ENCODE measurements at regions not wholly inside any gene's neighbourhood (a gene's known extent, or its start where the extent isn't known, plus 50 kb on each side); places are given as distances from the start of the nearest gene placed in this dataset.
A peak's percentile ranks its signal among the peaks of the same experiment; 100 is the strongest.

DNA sequence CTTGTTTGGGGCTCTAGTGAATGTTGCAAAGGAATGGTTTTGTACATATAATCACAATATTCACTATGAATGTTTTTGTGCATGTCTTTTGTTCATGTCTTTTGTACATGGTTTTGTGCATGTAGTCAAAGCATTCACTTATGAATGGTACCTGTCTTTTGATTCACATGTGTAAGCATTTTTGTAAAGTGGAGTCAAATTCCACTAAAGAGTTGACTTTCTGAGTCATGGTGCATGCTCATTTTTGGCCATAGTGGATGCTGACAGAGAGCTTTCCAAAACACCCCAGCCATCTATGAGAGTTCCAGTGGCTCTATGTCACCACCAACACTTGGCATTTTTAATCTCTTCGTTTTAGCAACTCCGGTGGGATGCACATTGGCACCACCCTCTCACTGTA, 1185.9 kb upstream of the TMEM132C start:
- TF ChIP-seq, protein P1, sequence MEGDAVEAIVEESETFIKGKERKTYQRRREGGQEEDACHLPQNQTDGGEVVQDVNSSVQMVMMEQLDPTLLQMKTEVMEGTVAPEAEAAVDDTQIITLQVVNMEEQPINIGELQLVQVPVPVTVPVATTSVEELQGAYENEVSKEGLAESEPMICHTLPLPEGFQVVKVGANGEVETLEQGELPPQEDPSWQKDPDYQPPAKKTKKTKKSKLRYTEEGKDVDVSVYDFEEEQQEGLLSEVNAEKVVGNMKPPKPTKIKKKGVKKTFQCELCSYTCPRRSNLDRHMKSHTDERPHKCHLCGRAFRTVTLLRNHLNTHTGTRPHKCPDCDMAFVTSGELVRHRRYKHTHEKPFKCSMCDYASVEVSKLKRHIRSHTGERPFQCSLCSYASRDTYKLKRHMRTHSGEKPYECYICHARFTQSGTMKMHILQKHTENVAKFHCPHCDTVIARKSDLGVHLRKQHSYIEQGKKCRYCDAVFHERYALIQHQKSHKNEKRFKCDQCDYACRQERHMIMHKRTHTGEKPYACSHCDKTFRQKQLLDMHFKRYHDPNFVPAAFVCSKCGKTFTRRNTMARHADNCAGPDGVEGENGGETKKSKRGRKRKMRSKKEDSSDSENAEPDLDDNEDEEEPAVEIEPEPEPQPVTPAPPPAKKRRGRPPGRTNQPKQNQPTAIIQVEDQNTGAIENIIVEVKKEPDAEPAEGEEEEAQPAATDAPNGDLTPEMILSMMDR (IDR thresholded peaks at IDR 0.05; ENCODE audit: poor library complexity, severe bottlenecking): no peak
- H3K27me3 ChIP-seq (ENCODE audit: insufficient read depth, poor library complexity, severe bottlenecking): no peaks in the 10 kb centered on the region
- ATAC-seq (ENCODE audit: low read depth): no peak
- peaks cover 14% of the 10 kb centered on the region for H3K4me1 ChIP-seq (ENCODE audit: insufficient read depth, poor library complexity, severe bottlenecking)
- H3K4me3 ChIP-seq (ENCODE audit: severe bottlenecking): no peak overlapping the region
- no peak overlapping the region for H3K27ac ChIP-seq (ENCODE audit: poor library complexity, severe bottlenecking)
- no peak for DNase-seq (ENCODE audit: low spot score)
- H3K36me3 ChIP-seq (ENCODE audit: low read depth): no peaks in the 10 kb centered on the region
- H3K9me3 ChIP-seq (ENCODE audit: severe bottlenecking): no peaks in the 10 kb centered on the region

DNA sequence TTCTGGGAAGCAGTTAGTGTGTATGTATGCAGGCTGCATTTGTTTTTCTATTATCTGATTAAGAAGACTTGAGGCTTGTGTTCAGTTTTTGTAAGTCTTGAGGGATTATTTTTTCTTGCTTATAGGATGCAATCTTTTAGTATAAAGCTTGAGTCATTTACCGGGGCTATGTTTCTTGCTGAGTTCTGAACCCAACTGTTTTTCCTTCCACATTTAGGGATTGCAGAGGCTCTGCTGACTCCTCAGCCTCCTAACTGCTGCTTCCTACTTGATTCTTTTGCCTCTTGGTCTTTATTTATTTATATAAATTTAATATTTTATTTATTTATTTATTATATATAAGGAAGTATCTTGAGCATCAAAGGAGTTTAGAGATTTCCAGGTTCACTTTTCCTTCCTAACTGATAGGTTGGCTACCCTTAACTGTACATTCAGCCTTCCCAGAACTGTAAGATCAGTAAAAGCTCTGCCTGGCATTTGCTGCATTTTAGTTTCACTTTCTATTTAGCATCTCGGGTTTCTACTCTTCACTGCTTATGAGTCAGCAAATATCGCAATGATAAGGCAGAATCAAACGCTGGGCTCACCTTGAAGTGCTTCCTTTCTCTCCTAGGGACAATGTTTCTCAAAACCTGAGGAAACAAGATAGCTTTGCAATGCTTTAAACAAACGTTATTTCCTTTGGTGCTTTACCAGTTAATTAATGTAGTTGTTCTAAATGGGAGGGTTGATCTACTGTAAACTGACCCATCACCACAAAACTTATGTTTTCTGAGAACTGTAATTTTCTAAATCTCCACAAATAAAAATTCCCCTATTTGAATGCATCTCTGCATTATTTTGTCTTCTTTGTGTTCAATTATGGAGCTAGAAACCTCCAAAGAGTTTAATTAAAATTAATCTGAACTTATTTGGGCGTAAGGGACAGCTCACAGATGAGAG, 1183.7 kb upstream of the TMEM132C start:
- TF ChIP-seq, protein P1 (IDR thresholded peaks at IDR 0.05; ENCODE audit: poor library complexity, severe bottlenecking): no peak
- no peaks in the 10 kb centered on the region for H3K36me3 ChIP-seq (ENCODE audit: low read depth)
- H3K4me3 ChIP-seq (ENCODE audit: severe bottlenecking): peak overlapping the region; percentile 10
- H3K27ac ChIP-seq (ENCODE audit: poor library complexity, severe bottlenecking): peak overlapping the region; percentile 27
- ATAC-seq (ENCODE audit: low read depth) (peak; percentile 89), DNase-seq (ENCODE audit: low spot score) (no peak)
- H3K4me1 ChIP-seq (ENCODE audit: insufficient read depth, poor library complexity, severe bottlenecking): peaks cover 14% of the 10 kb centered on the region
- H3K27me3 ChIP-seq (ENCODE audit: insufficient read depth, poor library complexity, severe bottlenecking): no peaks in the 10 kb centered on the region
- H3K9me3 ChIP-seq (ENCODE audit: severe bottlenecking): no peaks in the 10 kb centered on the region

DNA sequence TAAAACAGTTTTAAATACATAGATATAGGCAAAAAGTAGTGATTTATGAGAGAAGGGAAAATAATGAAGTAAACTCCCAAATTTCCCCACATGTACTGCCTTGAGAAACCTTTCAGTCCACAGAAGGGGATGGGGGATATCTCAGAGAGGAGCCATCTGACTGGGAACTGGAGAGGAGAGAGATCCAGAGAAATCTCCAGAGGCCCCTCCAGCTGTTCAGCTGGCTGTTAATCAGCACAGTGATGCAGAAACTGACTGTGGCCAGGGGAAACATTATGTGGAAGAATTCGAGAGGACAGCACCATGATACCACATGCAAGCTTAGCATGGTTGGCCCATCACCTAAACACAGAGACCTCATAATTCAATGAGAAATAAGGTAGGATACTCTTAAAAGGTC, 1165.9 kb upstream of the TMEM132C start:
- no peaks in the 10 kb centered on the region for H3K9me3 ChIP-seq (ENCODE audit: severe bottlenecking)
- H3K4me1 ChIP-seq (ENCODE audit: insufficient read depth, poor library complexity, severe bottlenecking): no peaks in the 10 kb centered on the region
- H3K36me3 ChIP-seq (ENCODE audit: low read depth): no peaks in the 10 kb centered on the region
- H3K4me3 ChIP-seq (ENCODE audit: severe bottlenecking): no peak overlapping the region
- TF ChIP-seq, protein P1 (IDR thresholded peaks at IDR 0.05; ENCODE audit: poor library complexity, severe bottlenecking): no peak
- no peak overlapping the region for H3K27ac ChIP-seq (ENCODE audit: poor library complexity, severe bottlenecking)
- DNase-seq (ENCODE audit: low spot score) (no peak), ATAC-seq (ENCODE audit: low read depth) (no peak)
- no peaks in the 10 kb centered on the region for H3K27me3 ChIP-seq (ENCODE audit: insufficient read depth, poor library complexity, severe bottlenecking)

DNA sequence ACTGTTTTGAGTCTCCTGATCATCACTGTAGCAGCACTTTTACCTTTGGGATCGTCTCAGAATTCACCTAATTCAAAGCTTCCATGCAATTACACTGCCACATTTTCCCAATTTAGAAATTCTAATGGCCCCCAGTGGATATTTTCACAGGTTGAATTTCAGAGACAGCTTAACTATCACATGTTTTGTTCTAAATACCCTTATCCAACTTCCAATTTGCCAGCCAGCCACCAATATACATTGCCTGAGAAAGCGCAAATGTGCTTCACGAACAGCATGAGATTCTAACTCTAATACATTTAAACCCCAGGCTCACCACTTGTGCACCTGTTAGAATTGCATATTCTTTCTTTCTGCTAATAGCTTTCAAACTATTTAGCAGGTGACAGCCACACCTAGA, 1160.9 kb upstream of the TMEM132C start:
- H3K9me3 ChIP-seq (ENCODE audit: severe bottlenecking): no peaks in the 10 kb centered on the region
- H3K4me3 ChIP-seq (ENCODE audit: severe bottlenecking): no peak overlapping the region
- no peak for DNase-seq (ENCODE audit: low spot score)
- no peaks in the 10 kb centered on the region for H3K27me3 ChIP-seq (ENCODE audit: insufficient read depth, poor library complexity, severe bottlenecking)
- H3K36me3 ChIP-seq (ENCODE audit: low read depth): no peaks in the 10 kb centered on the region
- H3K4me1 ChIP-seq (ENCODE audit: insufficient read depth, poor library complexity, severe bottlenecking): peaks cover 18% of the 10 kb centered on the region
- TF ChIP-seq, protein P1 (IDR thresholded peaks at IDR 0.05; ENCODE audit: poor library complexity, severe bottlenecking): no peak
- H3K27ac ChIP-seq (ENCODE audit: poor library complexity, severe bottlenecking): no peak overlapping the region
- no peak for ATAC-seq (ENCODE audit: low read depth)

DNA sequence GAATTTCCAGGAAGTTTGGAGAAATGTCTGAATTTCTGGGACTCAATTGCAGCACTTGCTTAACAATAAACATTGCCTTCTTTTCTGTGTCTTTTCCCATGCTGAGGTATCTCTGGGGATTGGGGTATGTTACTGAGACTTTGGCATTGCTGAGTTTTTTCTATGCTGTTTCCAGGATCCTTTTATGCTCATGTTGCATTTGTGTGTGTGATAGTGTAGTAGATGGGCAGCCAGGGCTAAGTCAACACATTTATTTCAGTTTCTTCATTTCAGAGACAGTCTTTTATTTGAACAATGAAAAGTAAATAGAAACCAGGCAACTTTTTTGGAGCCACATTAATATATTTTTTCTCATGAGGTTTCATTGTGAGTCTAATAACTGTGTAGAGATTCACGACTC, 1160.3 kb upstream of the TMEM132C start:
- TF ChIP-seq, protein P1 (IDR thresholded peaks at IDR 0.05; ENCODE audit: poor library complexity, severe bottlenecking): no peak
- Histone ChIP-seq H3K9me3 (ENCODE audit: severe bottlenecking) (no peaks in the 10 kb centered on the region), H3K27ac (ENCODE audit: poor library complexity, severe bottlenecking) (no peak overlapping the region), H3K4me1 (ENCODE audit: insufficient read depth, poor library complexity, severe bottlenecking) (peaks cover 18% of the 10 kb centered on the region), H3K36me3 (ENCODE audit: low read depth) (no peaks in the 10 kb centered on the region), H3K27me3 (ENCODE audit: insufficient read depth, poor library complexity, severe bottlenecking) (no peaks in the 10 kb centered on the region), H3K4me3 (ENCODE audit: severe bottlenecking) (no peak overlapping the region)
- DNase-seq (ENCODE audit: low spot score) (no peak), ATAC-seq (ENCODE audit: low read depth) (no peak)
